ENCODE measurements at regions not wholly inside any gene's neighbourhood (a gene's known extent, or its start where the extent isn't known, plus 50 kb on each side); places are given as distances from the start of the nearest gene placed in this dataset.

DNA sequence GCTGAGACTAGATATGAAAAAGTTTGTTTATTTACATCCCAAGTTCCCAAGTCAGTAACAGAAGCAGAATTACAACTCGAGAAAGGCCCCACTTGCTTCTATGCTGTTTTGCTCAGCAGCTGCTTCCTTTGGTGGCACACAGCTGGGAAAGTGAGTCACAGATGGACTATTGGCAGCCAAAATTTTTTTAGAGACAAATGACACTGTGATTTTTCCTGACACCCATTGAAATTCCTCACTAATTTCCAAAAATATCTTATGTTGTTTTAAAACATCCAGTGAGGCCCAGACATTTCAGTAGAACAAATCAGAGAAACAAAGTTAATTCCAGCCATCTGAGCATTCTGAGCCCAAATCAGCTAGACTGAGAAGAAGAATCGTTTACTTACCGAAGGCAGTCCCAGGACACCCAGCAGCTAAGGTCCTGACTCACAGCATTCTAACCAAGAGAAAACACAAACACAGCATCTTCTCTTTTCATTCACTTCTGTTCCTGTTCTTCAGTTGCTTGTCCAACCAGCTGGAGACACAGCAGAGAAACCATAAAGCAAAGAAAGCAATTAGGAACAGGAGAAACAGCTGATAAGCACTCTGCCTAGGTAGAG lies 188.3 kb downstream of the DAD1 start:
- no peak for DNase-seq (ENCODE audit: insufficient read length, low spot score, missing footprints)
- Histone ChIP-seq H3K9me3 (ENCODE audit: low read depth, low read length) (no peaks in the 10 kb centered on the region), H3K4me1 (ENCODE audit: insufficient read depth, low read length) (no peaks in the 10 kb centered on the region), H3K27ac (ENCODE audit: low read depth, low read length) (no peak overlapping the region), H4K20me1 (ENCODE audit: insufficient read depth, low read length) (no peaks in the 10 kb centered on the region), H3K27me3 (ENCODE audit: insufficient read depth, low read length) (peaks cover 45% of the 10 kb centered on the region), H3K79me2 (ENCODE audit: insufficient read depth, low read length) (no peaks in the 10 kb centered on the region), H2AFZ (ENCODE audit: low read length) (no peak overlapping the region), H3K4me2 (ENCODE audit: insufficient read depth, low read length) (no peak overlapping the region), H3K36me3 (ENCODE audit: insufficient read depth, low read length) (no peaks in the 10 kb centered on the region), H3K4me3 (ENCODE audit: insufficient read depth, low read length) (no peak overlapping the region)
- TF ChIP-seq, protein P1, sequence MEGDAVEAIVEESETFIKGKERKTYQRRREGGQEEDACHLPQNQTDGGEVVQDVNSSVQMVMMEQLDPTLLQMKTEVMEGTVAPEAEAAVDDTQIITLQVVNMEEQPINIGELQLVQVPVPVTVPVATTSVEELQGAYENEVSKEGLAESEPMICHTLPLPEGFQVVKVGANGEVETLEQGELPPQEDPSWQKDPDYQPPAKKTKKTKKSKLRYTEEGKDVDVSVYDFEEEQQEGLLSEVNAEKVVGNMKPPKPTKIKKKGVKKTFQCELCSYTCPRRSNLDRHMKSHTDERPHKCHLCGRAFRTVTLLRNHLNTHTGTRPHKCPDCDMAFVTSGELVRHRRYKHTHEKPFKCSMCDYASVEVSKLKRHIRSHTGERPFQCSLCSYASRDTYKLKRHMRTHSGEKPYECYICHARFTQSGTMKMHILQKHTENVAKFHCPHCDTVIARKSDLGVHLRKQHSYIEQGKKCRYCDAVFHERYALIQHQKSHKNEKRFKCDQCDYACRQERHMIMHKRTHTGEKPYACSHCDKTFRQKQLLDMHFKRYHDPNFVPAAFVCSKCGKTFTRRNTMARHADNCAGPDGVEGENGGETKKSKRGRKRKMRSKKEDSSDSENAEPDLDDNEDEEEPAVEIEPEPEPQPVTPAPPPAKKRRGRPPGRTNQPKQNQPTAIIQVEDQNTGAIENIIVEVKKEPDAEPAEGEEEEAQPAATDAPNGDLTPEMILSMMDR (IDR thresholded peaks at IDR 0.05; ENCODE audit: extremely low read depth, low read depth, low read length) = no peak

DNA sequence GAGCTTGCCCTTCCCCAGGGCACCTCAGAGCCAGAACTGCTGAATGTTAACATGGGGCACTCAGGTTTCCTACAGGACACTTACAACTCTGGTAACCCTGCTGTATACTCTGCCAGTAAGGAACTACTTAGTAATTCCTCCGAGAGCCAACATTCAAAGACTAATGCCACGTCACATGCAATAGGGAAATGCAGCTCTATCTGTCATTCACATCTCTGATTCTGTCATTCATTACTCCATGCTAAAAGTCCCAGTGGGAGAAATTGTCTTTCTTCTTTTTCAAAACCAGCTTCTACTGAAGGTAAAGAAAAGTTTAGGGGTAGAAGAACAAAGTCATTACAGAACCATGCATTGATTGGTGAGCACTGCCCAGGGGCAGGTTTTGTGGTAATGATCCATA lies 189.2 kb downstream of the DAD1 start:
- no peaks in the 10 kb centered on the region for H3K9me3 ChIP-seq (ENCODE audit: low read depth, low read length)
- H3K4me3 ChIP-seq (ENCODE audit: insufficient read depth, low read length) = no peak overlapping the region
- no peaks in the 10 kb centered on the region for H3K79me2 ChIP-seq (ENCODE audit: insufficient read depth, low read length)
- no peak overlapping the region for H2AFZ ChIP-seq (ENCODE audit: low read length)
- H4K20me1 ChIP-seq (ENCODE audit: insufficient read depth, low read length) = no peaks in the 10 kb centered on the region
- H3K27ac ChIP-seq (ENCODE audit: low read depth, low read length) = no peak overlapping the region
- H3K36me3 ChIP-seq (ENCODE audit: insufficient read depth, low read length) = no peaks in the 10 kb centered on the region
- peaks cover 53% of the 10 kb centered on the region for H3K27me3 ChIP-seq (ENCODE audit: insufficient read depth, low read length)
- no peak overlapping the region for H3K4me2 ChIP-seq (ENCODE audit: insufficient read depth, low read length)
- no peak for DNase-seq (ENCODE audit: insufficient read length, low spot score, missing footprints)
- TF ChIP-seq, protein P1 (IDR thresholded peaks at IDR 0.05; ENCODE audit: extremely low read depth, low read depth, low read length) = no peak
- no peaks in the 10 kb centered on the region for H3K4me1 ChIP-seq (ENCODE audit: insufficient read depth, low read length)

DNA sequence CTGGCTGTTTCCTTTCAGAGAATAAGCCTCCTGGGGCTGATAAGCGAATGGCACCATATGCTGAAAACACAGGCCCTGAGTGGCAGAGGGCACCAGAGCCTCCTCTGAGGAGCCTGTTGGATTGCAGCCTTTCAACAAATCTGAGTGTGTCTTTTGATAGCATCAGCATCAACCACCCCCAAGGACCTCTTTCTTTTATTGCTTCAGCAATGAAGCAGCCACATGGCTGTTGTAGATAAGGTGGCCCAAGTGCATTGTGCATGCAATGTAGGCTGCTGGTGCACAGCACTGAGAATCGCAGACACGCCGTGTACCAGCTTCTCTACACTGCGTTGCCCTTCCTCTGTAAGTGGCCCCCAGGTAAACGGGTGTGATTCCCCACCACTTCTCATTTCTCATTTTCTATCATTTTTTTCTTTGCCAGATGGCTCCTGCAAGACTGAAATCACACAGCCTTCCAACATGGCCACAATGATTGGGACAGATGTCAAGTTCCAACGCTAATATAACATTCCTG lies 191.7 kb downstream of the DAD1 start:
- no peaks in the 10 kb centered on the region for H3K36me3 ChIP-seq (ENCODE audit: insufficient read depth, low read length)
- no peaks in the 10 kb centered on the region for H4K20me1 ChIP-seq (ENCODE audit: insufficient read depth, low read length)
- H3K9me3 ChIP-seq (ENCODE audit: low read depth, low read length) = no peaks in the 10 kb centered on the region
- H3K79me2 ChIP-seq (ENCODE audit: insufficient read depth, low read length) = no peaks in the 10 kb centered on the region
- no peak overlapping the region for H3K27ac ChIP-seq (ENCODE audit: low read depth, low read length)
- H3K4me1 ChIP-seq (ENCODE audit: insufficient read depth, low read length) = no peaks in the 10 kb centered on the region
- peaks cover 58% of the 10 kb centered on the region for H3K27me3 ChIP-seq (ENCODE audit: insufficient read depth, low read length)
- no peak overlapping the region for H2AFZ ChIP-seq (ENCODE audit: low read length)
- H3K4me3 ChIP-seq (ENCODE audit: insufficient read depth, low read length) = no peak overlapping the region
- TF ChIP-seq, protein P1 (IDR thresholded peaks at IDR 0.05; ENCODE audit: extremely low read depth, low read depth, low read length) = no peak
- DNase-seq (ENCODE audit: insufficient read length, low spot score, missing footprints) = no peak
- no peak overlapping the region for H3K4me2 ChIP-seq (ENCODE audit: insufficient read depth, low read length)

DNA sequence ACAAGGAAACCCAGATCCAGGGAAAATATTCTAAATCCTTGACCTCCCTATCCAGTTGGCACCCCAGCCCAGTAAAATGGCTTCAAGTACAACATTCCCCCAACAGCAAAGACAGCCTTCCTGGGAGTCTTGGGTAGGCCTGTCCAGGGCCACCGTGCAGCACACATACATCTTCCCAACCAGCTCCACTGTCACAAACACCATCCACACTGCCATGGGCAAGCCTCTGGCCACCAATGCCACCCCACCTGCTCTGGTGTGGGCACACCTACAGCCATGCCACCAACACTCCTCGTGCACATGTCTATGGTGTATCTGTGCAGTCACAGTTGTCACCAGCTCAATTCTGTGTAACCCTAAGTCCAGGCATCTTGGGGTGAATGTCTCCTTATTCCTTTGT lies 193.2 kb downstream of the DAD1 start:
- DNase-seq (ENCODE audit: insufficient read length, low spot score, missing footprints) = no peak
- H3K4me2 ChIP-seq (ENCODE audit: insufficient read depth, low read length) = no peak overlapping the region
- H3K79me2 ChIP-seq (ENCODE audit: insufficient read depth, low read length) = no peaks in the 10 kb centered on the region
- H4K20me1 ChIP-seq (ENCODE audit: insufficient read depth, low read length) = no peaks in the 10 kb centered on the region
- no peak overlapping the region for H2AFZ ChIP-seq (ENCODE audit: low read length)
- TF ChIP-seq, protein P1 (IDR thresholded peaks at IDR 0.05; ENCODE audit: extremely low read depth, low read depth, low read length) = no peak
- H3K27ac ChIP-seq (ENCODE audit: low read depth, low read length) = no peak overlapping the region
- H3K9me3 ChIP-seq (ENCODE audit: low read depth, low read length) = no peaks in the 10 kb centered on the region
- no peak overlapping the region for H3K4me3 ChIP-seq (ENCODE audit: insufficient read depth, low read length)
- H3K36me3 ChIP-seq (ENCODE audit: insufficient read depth, low read length) = no peaks in the 10 kb centered on the region
- H3K27me3 ChIP-seq (ENCODE audit: insufficient read depth, low read length) = peaks cover 48% of the 10 kb centered on the region
- H3K4me1 ChIP-seq (ENCODE audit: insufficient read depth, low read length) = no peaks in the 10 kb centered on the region

Data from osteoblast (primary cell).